ENCODE measurements at regions not wholly inside any gene's neighbourhood (a gene's known extent, or its start where the extent isn't known, plus 50 kb on each side); places are given as distances from the start of the nearest gene placed in this dataset.
"Not testable (repeated sequence)": the region's sequence is repeated elsewhere in the genome, so short reads cannot be mapped to it uniquely, and the experiment has no call there.

DNA sequence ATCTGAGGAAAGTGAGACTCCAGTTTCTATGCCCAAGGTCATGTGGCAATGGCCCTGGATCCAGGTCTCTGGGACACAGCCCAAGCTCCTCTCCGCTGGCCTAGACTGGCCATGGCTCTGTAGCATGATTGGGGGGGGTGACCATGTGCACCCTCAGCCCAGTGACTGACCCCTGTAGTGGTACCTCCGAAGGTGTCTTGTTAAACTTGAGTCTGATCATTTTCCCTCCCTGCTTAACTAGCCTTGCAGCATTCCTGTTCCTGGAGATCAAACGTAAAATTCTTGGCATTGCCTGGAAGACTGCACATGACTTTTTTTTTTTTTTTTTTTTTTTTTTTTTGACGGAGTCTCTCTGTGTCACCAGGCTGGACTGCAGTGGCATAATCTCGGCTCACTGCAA lies 1116.0 kb downstream of the TBC1D22A start:
- Mint-ChIP-seq H3K9me3 (no peaks in the 10 kb centered on the region), H3K36me3 (ENCODE audit: insufficient read depth in 2 of 2) (no peaks in the 10 kb centered on the region), H3K27ac (no peak overlapping the region), H3K4me1 (ENCODE audit: low read depth) (no peaks in the 10 kb centered on the region), H3K27me3 (ENCODE audit: low read depth) (peaks cover 16% of the 10 kb centered on the region), H3K4me3 (no peak overlapping the region)
- no peak for DNase-seq
- ATAC-seq (replicated peaks in 1 of 2) = no peak

DNA sequence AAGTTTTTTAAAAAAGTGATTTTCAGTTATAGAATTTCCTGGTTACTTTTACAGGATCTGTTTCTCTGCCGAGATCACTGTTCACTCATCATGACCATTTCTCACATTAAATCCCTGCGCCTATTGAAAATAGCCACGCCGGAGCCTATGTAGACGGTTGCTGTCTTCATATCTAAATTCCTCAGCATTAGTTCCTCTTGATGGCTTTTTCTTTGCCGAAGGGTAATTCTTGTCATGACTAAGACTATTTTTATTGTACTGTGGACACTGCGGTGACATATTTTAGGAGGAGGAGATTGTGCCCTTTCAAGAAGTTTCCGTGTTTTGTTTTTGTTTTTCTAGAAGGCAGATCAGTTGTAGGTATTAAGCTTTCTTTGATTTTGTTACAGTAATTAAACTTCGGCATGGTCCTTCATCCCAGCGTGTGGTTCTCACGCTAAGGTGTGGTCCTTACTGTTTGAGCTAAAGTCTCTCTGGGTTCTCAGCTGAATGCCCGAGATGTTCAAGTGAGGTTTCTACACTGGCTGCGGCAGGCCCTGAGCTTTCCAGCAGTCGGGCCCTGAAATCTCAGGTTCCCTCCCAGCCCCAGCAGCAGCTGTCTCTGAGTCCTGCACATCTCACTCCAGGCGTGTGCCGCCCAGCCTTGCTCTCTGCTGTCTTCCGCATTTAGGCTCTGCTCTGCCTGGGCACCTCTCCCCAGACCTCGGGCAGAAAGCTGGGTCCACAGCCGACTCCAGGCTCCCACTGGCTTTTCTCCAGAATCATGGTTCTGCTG lies 1110.5 kb downstream of the TBC1D22A start:
- Mint-ChIP-seq H3K4me1 (ENCODE audit: low read depth) (no peaks in the 10 kb centered on the region), H3K27ac (no peak overlapping the region), H3K4me3 (no peak overlapping the region), H3K9me3 (no peaks in the 10 kb centered on the region), H3K27me3 (ENCODE audit: low read depth) (peaks cover 16% of the 10 kb centered on the region), H3K36me3 (ENCODE audit: insufficient read depth in 2 of 2) (peaks cover 0 to 2% of the 10 kb centered on the region in 2 donors)
- no peak for DNase-seq
- no peak for ATAC-seq (replicated peaks in 1 of 2)

- Mint-ChIP-seq H3K27me3 (ENCODE audit: low read depth) (peaks cover 11% of the 10 kb centered on the region), H3K4me3 (no peak overlapping the region), H3K9me3 (no peaks in the 10 kb centered on the region), H3K36me3 (ENCODE audit: insufficient read depth in 2 of 2) (no peaks in the 10 kb centered on the region), H3K27ac (no peak overlapping the region), H3K4me1 (ENCODE audit: low read depth) (no peaks in the 10 kb centered on the region)
- ATAC-seq (replicated peaks in 1 of 2) = no peak
- DNase-seq = no peak
Observed at GRCh38 chr22:47865626-47866025, 1103.2 kb downstream of the TBC1D22A start.

DNA sequence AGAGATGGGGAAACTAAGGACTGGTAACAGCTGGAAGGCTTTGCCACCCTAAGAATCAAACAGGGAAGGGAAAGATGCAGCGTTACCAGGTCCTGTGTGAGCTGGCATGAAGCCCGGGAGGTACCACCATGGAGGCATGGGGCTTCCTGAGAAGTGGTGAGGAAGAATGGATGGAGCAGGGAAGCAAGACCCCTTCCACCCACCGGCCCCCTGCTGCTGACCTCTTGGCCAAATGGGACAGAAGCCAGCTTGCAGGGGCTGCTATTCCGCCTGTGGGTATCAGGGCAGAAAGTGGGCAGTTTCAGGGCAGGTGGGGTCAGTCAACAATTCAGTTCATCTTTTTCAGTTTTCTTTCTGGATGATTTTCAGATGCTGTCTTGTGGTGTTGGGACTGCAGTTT lies 1099.9 kb downstream of the TBC1D22A start:
- Mint-ChIP-seq H3K27me3 (ENCODE audit: low read depth) (peaks cover 11% of the 10 kb centered on the region), H3K27ac (no peak overlapping the region), H3K4me3 (no peak overlapping the region), H3K9me3 (no peaks in the 10 kb centered on the region), H3K4me1 (ENCODE audit: low read depth) (no peaks in the 10 kb centered on the region), H3K36me3 (ENCODE audit: insufficient read depth in 2 of 2) (no peaks in the 10 kb centered on the region)
- ATAC-seq (replicated peaks in 1 of 2) = no peak
- no peak for DNase-seq

- DNase-seq; H3K4me1 Mint-ChIP-seq (ENCODE audit: low read depth); H3K4me3 Mint-ChIP-seq; H3K9me3 Mint-ChIP-seq; ATAC-seq (replicated peaks in 1 of 2); H3K27ac Mint-ChIP-seq; H3K36me3 Mint-ChIP-seq (ENCODE audit: insufficient read depth in 2 of 2): not testable (repeated sequence)
- H3K27me3 Mint-ChIP-seq (ENCODE audit: low read depth) = peaks cover 11% of the 10 kb centered on the region
Observed at GRCh38 chr22:47860907-47861306, 1098.5 kb downstream of the TBC1D22A start.

GRCh38 chr22:47859881-47860525 lies 1097.6 kb downstream of the TBC1D22A start:
- Mint-ChIP-seq H3K27me3 (ENCODE audit: low read depth) (peaks cover 11% of the 10 kb centered on the region), H3K4me1 (ENCODE audit: low read depth) (no peaks in the 10 kb centered on the region), H3K36me3 (ENCODE audit: insufficient read depth in 2 of 2) (no peaks in the 10 kb centered on the region), H3K4me3 (no peak overlapping the region), H3K9me3 (no peaks in the 10 kb centered on the region), H3K27ac (no peak overlapping the region)
- DNase-seq (no peak), ATAC-seq (replicated peaks in 1 of 2) (no peak)

GRCh38 chr22:47858773-47859306 lies 1096.4 kb downstream of the TBC1D22A start:
- Mint-ChIP-seq H3K36me3 (ENCODE audit: insufficient read depth in 2 of 2) (no peaks in the 10 kb centered on the region), H3K4me3 (no peak overlapping the region), H3K27me3 (ENCODE audit: low read depth) (peaks cover 15% of the 10 kb centered on the region), H3K27ac (no peak overlapping the region), H3K9me3 (no peaks in the 10 kb centered on the region), H3K4me1 (ENCODE audit: low read depth) (no peaks in the 10 kb centered on the region)
- ATAC-seq (replicated peaks in 1 of 2) (peak; percentile 80 to 89), DNase-seq (peak in 1 of 2 donors; percentile 14)

DNA sequence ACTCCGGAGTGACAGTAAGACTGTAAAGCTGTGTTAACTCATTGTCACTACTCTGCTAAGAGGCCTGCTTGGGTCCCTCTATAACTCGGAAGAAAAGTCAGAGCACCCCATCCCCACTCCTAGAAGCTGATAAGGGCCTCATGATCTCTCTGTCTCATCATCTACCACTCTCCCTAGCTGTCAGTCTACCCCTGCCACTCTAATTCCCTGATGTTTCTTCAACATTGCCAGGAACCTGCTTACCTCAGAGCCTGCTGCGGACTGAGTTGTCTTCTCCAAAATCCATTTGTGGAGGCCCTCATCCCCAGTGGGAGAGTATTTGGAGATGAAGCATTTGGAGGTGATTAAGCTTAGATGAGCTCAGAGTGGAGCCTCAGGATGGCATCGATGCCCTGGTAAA lies 1092.2 kb downstream of the TBC1D22A start:
- DNase-seq (no peak), ATAC-seq (replicated peaks in 1 of 2) (no peak)
- H3K4me3 Mint-ChIP-seq = no peak overlapping the region
- H3K4me1 Mint-ChIP-seq (ENCODE audit: low read depth) = no peaks in the 10 kb centered on the region
- H3K27me3 Mint-ChIP-seq (ENCODE audit: low read depth) = peaks cover 27% of the 10 kb centered on the region
- H3K9me3 Mint-ChIP-seq = no peaks in the 10 kb centered on the region
- no peaks in the 10 kb centered on the region for H3K36me3 Mint-ChIP-seq (ENCODE audit: insufficient read depth in 2 of 2)
- no peak overlapping the region for H3K27ac Mint-ChIP-seq

DNA sequence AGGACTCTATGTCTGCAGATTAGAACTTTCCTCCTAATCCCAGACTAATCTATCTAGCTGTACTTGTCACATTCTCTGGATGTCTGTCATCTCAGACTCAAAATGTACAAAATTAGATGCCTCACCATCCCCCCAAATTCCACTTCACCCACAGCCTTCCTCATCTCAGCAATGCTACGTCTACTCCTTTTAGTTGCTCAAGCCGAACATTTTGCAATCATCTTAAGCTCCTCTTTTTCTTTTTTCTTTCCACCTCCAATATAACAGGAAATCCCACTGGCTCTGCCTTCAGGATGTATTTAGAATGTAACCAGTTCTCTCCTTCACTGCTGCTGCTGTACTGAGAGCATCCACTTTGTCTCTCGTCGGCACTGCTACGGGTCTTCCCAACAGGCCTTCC lies 1091.8 kb downstream of the TBC1D22A start:
- Mint-ChIP-seq H3K27me3 (ENCODE audit: low read depth) (peaks cover 27% of the 10 kb centered on the region), H3K9me3 (no peaks in the 10 kb centered on the region), H3K36me3 (ENCODE audit: insufficient read depth in 2 of 2) (no peaks in the 10 kb centered on the region), H3K27ac (no peak overlapping the region), H3K4me3 (no peak overlapping the region), H3K4me1 (ENCODE audit: low read depth) (no peaks in the 10 kb centered on the region)
- DNase-seq (no peak), ATAC-seq (replicated peaks in 1 of 2) (no peak)

GRCh38 chr22:47853750-47854149 lies 1091.3 kb downstream of the TBC1D22A start:
- peaks cover 27% of the 10 kb centered on the region for H3K27me3 Mint-ChIP-seq (ENCODE audit: low read depth)
- ATAC-seq (replicated peaks in 1 of 2) (no peak), DNase-seq (no peak)
- H3K9me3 Mint-ChIP-seq = no peaks in the 10 kb centered on the region
- H3K27ac Mint-ChIP-seq = no peak overlapping the region
- no peaks in the 10 kb centered on the region for H3K36me3 Mint-ChIP-seq (ENCODE audit: insufficient read depth in 2 of 2)
- no peaks in the 10 kb centered on the region for H3K4me1 Mint-ChIP-seq (ENCODE audit: low read depth)
- no peak overlapping the region for H3K4me3 Mint-ChIP-seq

DNA sequence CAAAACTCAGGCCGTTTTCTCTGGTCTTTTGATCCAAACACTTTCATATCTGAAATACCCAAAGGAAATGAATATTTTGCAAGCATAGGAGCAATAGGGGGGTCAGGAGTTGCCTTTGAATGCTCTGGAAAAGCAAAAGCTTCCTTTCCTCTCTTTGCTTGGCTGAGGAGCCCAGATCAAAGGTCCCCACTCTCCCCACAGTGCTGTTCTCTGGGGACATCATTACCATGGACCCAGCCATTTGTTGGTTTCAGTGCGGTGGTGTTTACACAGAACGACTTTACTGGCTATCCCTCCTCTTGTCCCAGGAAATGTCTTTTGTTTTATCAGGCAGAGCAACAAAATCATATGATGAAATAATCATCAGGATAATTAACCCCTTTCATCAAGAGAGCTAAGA lies 1089.1 kb downstream of the TBC1D22A start:
- Mint-ChIP-seq H3K9me3 (no peaks in the 10 kb centered on the region), H3K36me3 (ENCODE audit: insufficient read depth in 2 of 2) (no peaks in the 10 kb centered on the region), H3K4me3 (no peak overlapping the region), H3K4me1 (ENCODE audit: low read depth) (no peaks in the 10 kb centered on the region), H3K27me3 (ENCODE audit: low read depth) (peaks cover 32% of the 10 kb centered on the region), H3K27ac (no peak overlapping the region)
- no peak for ATAC-seq (replicated peaks in 1 of 2)
- DNase-seq = no peak

DNA sequence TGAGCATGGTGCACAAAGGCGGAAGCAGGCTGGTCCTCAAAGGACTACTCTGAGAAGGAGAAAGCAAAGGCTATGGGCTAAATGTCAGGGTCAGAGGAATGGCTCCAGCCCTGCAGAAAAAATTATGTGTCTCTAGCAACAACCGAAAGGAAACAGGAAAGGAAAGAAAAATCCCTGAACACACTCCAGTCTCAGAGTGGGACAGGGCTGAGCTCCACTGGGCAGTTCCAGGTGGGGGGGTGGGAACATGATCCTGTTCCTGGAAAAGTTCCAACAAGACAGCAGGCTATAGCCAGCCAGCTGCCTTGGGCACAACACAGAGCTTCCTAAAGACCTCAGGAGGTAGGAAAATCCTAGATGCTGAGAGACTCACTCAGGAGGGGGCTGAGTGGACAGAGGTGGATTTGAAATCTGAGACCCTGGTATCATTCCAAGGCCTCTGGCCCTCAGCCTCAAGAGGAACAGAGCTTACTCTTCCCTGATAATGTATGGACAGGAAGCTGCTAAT lies 1088.2 kb downstream of the TBC1D22A start:
- Mint-ChIP-seq H3K9me3 (no peaks in the 10 kb centered on the region), H3K4me3 (no peak overlapping the region)
- ATAC-seq (replicated peaks in 1 of 2) = no peak

GRCh38 chr22:47849576-47849975 lies 1087.1 kb downstream of the TBC1D22A start:
- Mint-ChIP-seq H3K4me1 (ENCODE audit: low read depth) (no peaks in the 10 kb centered on the region), H3K36me3 (ENCODE audit: insufficient read depth in 2 of 2) (no peaks in the 10 kb centered on the region), H3K9me3 (no peaks in the 10 kb centered on the region), H3K27ac (no peak overlapping the region), H3K27me3 (ENCODE audit: low read depth) (peaks cover 37% of the 10 kb centered on the region), H3K4me3 (no peak overlapping the region)
- DNase-seq = no peak
- no peak for ATAC-seq (replicated peaks in 1 of 2)

More for the DNA sequence above, 1088.2 kb downstream of the TBC1D22A start:
- Mint-ChIP-seq H3K36me3 (ENCODE audit: insufficient read depth in 2 of 2) (no peaks in the 10 kb centered on the region), H3K27me3 (ENCODE audit: low read depth) (peaks cover 38% of the 10 kb centered on the region), H3K4me1 (ENCODE audit: low read depth) (no peaks in the 10 kb centered on the region), H3K27ac (no peak overlapping the region)
- no peak for DNase-seq
